Common myeloid progenitor, CD34-positive (primary cell): ENCODE measurements at regions not wholly inside any gene's neighbourhood (a gene's known extent, or its start where the extent isn't known, plus 50 kb on each side); places are given as distances from the start of the nearest gene placed in this dataset.

ENCODE experiments used
- CTCF ChIA-PET: fragments of 350-600 bp; sonication (Branson Sonifier 250); formaldehyde crosslinking; loops from one replicate; lab custom pipeline; 2021; ENCODE audit warnings: antibody characterized with exemption; lab: Charles Lee
- POLR2A ChIA-PET: fragments of 350-600 bp; sonication (Branson Sonifier 250); formaldehyde crosslinking; loops from one replicate; lab custom pipeline; 2021; ENCODE audit warnings: antibody characterized with exemption; lab: Charles Lee
- DNase-seq, 3 donors: peaks; one replicate each; pipeline versions ENCODE4 v3.0.0 to v3.0.0-alpha.2; 2013
- H3K27ac ChIP-seq, 2 experiments: 1 replicate in 1 of 2; 2 replicates in 1 of 2; pipeline ENCODE4 v1.7.0; 2013; ENCODE audit warnings: inconsistent platforms in 2 of 2, low read length in 2 of 2, mild to moderate bottlenecking in 2 of 2, low read depth in 1 of 2, moderate library complexity in 1 of 2; ENCODE audit not compliant: severe bottlenecking in 2 of 2, insufficient read depth in 1 of 2, poor library complexity in 1 of 2
- H3K27me3 ChIP-seq, 5 experiments: replicated peaks in 2 of 5; 1 replicate in 3 of 5; 2 replicates in 2 of 5; pipeline versions ENCODE4 v1.6.1 to v1.7.0; 2013; ENCODE audit warnings: low read length in 4 of 5, mild to moderate bottlenecking in 2 of 5, moderate library complexity in 2 of 5, inconsistent platforms in 1 of 5; ENCODE audit not compliant: insufficient read depth in 5 of 5, control insufficient read depth in 4 of 5
- H3K36me3 ChIP-seq, 4 experiments: 1 replicate in 2 of 4; 2 replicates in 2 of 4; pipeline versions ENCODE4 v1.6.1 to v1.7.0; 2013; ENCODE audit warnings: low read length in 3 of 4, control low read depth in 1 of 4, mild to moderate bottlenecking in 1 of 4; ENCODE audit not compliant: control insufficient read depth in 4 of 4, insufficient read depth in 4 of 4
- H3K4me1 ChIP-seq, 4 experiments: 1 replicate in 3 of 4; 2 replicates in 1 of 4; pipeline versions ENCODE4 v1.6.1 to v1.7.1; 2013; ENCODE audit warnings: low read length in 3 of 4, mild to moderate bottlenecking in 3 of 4, control low read depth in 1 of 4, inconsistent platforms in 1 of 4, moderate library complexity in 1 of 4; ENCODE audit not compliant: control insufficient read depth in 4 of 4, insufficient read depth in 4 of 4; ENCODE audit errors: control extremely low read depth in 1 of 4
- H3K4me3 ChIP-seq, 7 experiments: 1 replicate in 4 of 7; 2 replicates in 3 of 7; pipeline versions ENCODE4 v1.5.1 to v1.7.0; 2013; ENCODE audit warnings: mild to moderate bottlenecking in 7 of 7, low read length in 6 of 7, moderate library complexity in 6 of 7, inconsistent platforms in 2 of 7, low read depth in 2 of 7, control low read depth in 1 of 7; ENCODE audit not compliant: insufficient read depth in 4 of 7, control insufficient read depth in 1 of 7; ENCODE audit errors: extremely low read depth in 1 of 7
- H3K9me3 ChIP-seq, 5 experiments: 1 replicate in 4 of 5; 2 replicates in 1 of 5; pipeline versions ENCODE4 v1.6.1 to v1.7.1; 2013; ENCODE audit warnings: low read length in 4 of 5, mild to moderate bottlenecking in 2 of 5, inconsistent platforms in 1 of 5, low read depth in 1 of 5, moderate library complexity in 1 of 5; ENCODE audit not compliant: control insufficient read depth in 4 of 5, insufficient read depth in 2 of 5; ENCODE audit errors: control extremely low read depth in 1 of 5
- WGBS: methylation state at CpG from one replicate; pipeline ENCODE4 v1.1.5; 2013; ENCODE audit not compliant: insufficient coverage; 5-methylcytosine and 5-hydroxymethylcytosine counted together

GRCh38 chr11:42170601-42171000 lies 711.1 kb upstream of the LRRC4C start:
- Histone ChIP-seq H3K36me3 (no peaks in the 10 kb centered on the region), H3K4me1 (no peaks in the 10 kb centered on the region), H3K9me3 (no peaks in the 10 kb centered on the region), H3K27me3 (no peaks in the 10 kb centered on the region), H3K4me3 (no peak overlapping the region), H3K27ac (no peak overlapping the region)
- ChIA-PET POLR2A (no interaction called here), CTCF (no interaction called here)
- 67% methylated on average over 1 of the region's 1 CpG for whole genome bisulfite sequencing
- no peak for DNase-seq

DNA sequence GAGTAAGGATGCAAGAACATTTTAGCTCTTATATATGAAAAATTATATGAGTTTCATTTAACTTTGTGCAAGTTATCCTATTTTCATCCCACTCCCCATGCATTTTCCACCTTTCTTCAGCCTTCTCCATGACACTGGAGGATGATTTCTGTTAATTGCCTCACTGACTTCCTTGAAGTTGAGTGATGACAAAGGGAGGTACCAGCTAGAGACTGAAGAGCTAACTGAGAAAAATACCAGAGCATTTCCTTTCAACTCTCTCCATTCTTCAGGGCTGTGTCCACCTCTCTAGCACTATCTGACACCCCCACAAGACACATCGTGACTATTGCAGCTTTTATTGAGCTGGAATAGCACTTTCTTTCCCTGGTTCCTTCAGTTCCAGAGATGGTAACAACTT lies 711.6 kb upstream of the LRRC4C start:
- POLR2A ChIA-PET, result no interaction called here
- CTCF ChIA-PET, result no interaction called here
- Histone ChIP-seq H3K27me3 (no peaks in the 10 kb centered on the region), H3K4me1 (no peaks in the 10 kb centered on the region), H3K36me3 (no peaks in the 10 kb centered on the region), H3K4me3 (no peak overlapping the region), H3K9me3 (no peaks in the 10 kb centered on the region), H3K27ac (no peak overlapping the region)
- no peak for DNase-seq
- 78% methylated on average over 1 of the region's 1 CpG for WGBS

GRCh38 chr11:42172441-42172840 lies 713.0 kb upstream of the LRRC4C start:
- no peak overlapping the region for H3K27ac ChIP-seq
- H3K36me3 ChIP-seq, result no peaks in the 10 kb centered on the region
- CTCF ChIA-PET, result no interaction called here
- no peaks in the 10 kb centered on the region for H3K27me3 ChIP-seq
- POLR2A ChIA-PET, result no interaction called here
- 90% methylated on average over 2 of the region's 3 CpGs for WGBS
- no peaks in the 10 kb centered on the region for H3K4me1 ChIP-seq
- no peak overlapping the region for H3K4me3 ChIP-seq
- DNase-seq, result no peak
- H3K9me3 ChIP-seq, result no peaks in the 10 kb centered on the region

DNA sequence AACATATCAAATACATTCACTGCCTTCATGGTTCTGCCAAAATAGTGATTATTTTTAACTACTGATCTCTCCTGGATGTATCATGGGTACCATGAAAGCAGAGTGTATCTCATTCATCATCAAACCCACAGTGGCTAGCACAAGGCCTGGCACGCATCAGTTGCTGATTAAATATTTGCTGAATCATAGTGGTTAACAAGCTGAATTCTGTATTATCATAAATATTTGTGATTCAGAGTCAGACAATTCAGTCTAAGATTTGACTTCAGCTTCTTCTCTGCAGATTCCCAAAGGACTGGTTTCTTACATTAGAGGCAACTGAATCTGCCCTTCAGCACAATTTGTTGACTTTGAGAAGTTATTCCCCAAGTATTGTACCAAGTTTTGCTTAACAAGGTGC lies 715.8 kb upstream of the LRRC4C start:
- DNase-seq, result no peak
- POLR2A ChIA-PET, result no interaction called here

GRCh38 chr11:42179216-42179615 lies 719.8 kb upstream of the LRRC4C start:
- no peak overlapping the region for H3K27ac ChIP-seq
- no peaks in the 10 kb centered on the region for H3K27me3 ChIP-seq
- no peaks in the 10 kb centered on the region for H3K36me3 ChIP-seq
- no peaks in the 10 kb centered on the region for H3K4me1 ChIP-seq
- WGBS, result no CpG with 5 or more reads among the region's 2 CpGs
- H3K9me3 ChIP-seq, result no peaks in the 10 kb centered on the region
- no peak for DNase-seq
- ChIA-PET POLR2A (no interaction called here), CTCF (no interaction called here)
- H3K4me3 ChIP-seq, result no peak overlapping the region

More for the DNA sequence above, 715.8 kb upstream of the LRRC4C start:
- CTCF ChIA-PET, result no interaction called here
- Histone ChIP-seq H3K4me3 (no peak overlapping the region), H3K4me1 (no peaks in the 10 kb centered on the region), H3K27me3 (no peaks in the 10 kb centered on the region), H3K9me3 (no peaks in the 10 kb centered on the region), H3K36me3 (no peaks in the 10 kb centered on the region), H3K27ac (no peak overlapping the region)
- WGBS, result no CpG with 5 or more reads among the region's 1 CpG

- 73% methylated on average over 1 of the region's 3 CpGs for WGBS
- H3K27me3 ChIP-seq, result no peaks in the 10 kb centered on the region
- DNase-seq, result no peak
- no peak overlapping the region for H3K4me3 ChIP-seq
- no peaks in the 10 kb centered on the region for H3K4me1 ChIP-seq
- H3K9me3 ChIP-seq, result no peaks in the 10 kb centered on the region
- CTCF ChIA-PET, result no interaction called here
- H3K36me3 ChIP-seq, result no peaks in the 10 kb centered on the region
- POLR2A ChIA-PET, result no interaction called here
- no peak overlapping the region for H3K27ac ChIP-seq
Measured at GRCh38 chr11:42195289-42196013, 736.0 kb upstream of the LRRC4C start.

DNA sequence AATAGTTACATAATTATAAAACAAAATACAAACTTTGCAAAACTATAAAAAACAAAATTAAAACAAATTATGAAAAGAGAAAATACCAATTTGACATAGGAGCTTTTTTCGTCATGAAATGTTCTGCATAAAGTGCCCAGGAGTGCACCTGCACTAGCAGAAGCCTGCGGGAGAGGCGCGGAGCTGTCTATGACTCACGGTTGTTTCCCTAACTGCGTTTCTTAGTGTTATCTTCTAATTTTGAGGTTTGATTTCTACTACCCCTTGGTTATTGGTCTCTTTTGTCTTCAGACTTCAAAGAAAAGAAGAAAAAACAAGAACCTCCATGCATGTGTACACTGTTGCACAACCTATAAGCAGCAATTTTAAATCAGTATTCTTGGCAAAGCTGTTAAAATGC lies 740.9 kb upstream of the LRRC4C start:
- no peak for DNase-seq
- H3K27ac ChIP-seq, result no peak overlapping the region
- H3K27me3 ChIP-seq, result no peaks in the 10 kb centered on the region
- no peak overlapping the region for H3K4me3 ChIP-seq
- WGBS, result 93% methylated on average over 4 of the region's 6 CpGs
- no peaks in the 10 kb centered on the region for H3K9me3 ChIP-seq
- ChIA-PET CTCF (no interaction called here), POLR2A (no interaction called here)
- no peaks in the 10 kb centered on the region for H3K4me1 ChIP-seq
- H3K36me3 ChIP-seq, result no peaks in the 10 kb centered on the region
